ENCODE measurements at regions not wholly inside any gene's neighbourhood (a gene's known extent, or its start where the extent isn't known, plus 50 kb on each side); places are given as distances from the start of the nearest gene placed in this dataset.
A peak's percentile ranks its signal among the peaks of the same experiment; 100 is the strongest.
"Not testable (repeated sequence)": the region's sequence is repeated elsewhere in the genome, so short reads cannot be mapped to it uniquely, and the experiment has no call there.

GRCh38 chr5:143533978-143534760 lies 130.7 kb upstream of the NR3C1 start:
- peak; percentile 46 for DNase-seq (ENCODE audit: low spot score)

- no peak for DNase-seq (ENCODE audit: low spot score)
Measured at GRCh38 chr5:143533475-143533874, 130.0 kb upstream of the NR3C1 start.

GRCh38 chr5:143527808-143528207 lies 124.3 kb upstream of the NR3C1 start:
- peak; percentile 23 for DNase-seq (ENCODE audit: low spot score)

GRCh38 chr5:143525176-143525575 lies 121.7 kb upstream of the NR3C1 start:
- DNase-seq (ENCODE audit: low spot score): no peak

- DNase-seq (ENCODE audit: low spot score): no peak
Measured at GRCh38 chr5:143524338-143524945, 121.0 kb upstream of the NR3C1 start.

GRCh38 chr5:143521846-143522400 lies 118.4 kb upstream of the NR3C1 start:
- no peak for DNase-seq (ENCODE audit: low spot score)

GRCh38 chr5:143521141-143521540 lies 117.7 kb upstream of the NR3C1 start:
- no peak for DNase-seq (ENCODE audit: low spot score)

GRCh38 chr5:143519215-143519614 lies 115.7 kb upstream of the NR3C1 start:
- not testable (repeated sequence) for DNase-seq (ENCODE audit: low spot score)

GRCh38 chr5:143517824-143518223 lies 114.3 kb upstream of the NR3C1 start:
- DNase-seq (ENCODE audit: low spot score): not testable (repeated sequence)

- no peak for DNase-seq (ENCODE audit: low spot score)
Measured at GRCh38 chr5:143516249-143516648, 112.8 kb upstream of the NR3C1 start.

GRCh38 chr5:143515829-143516228 lies 112.3 kb upstream of the NR3C1 start:
- no peak for DNase-seq (ENCODE audit: low spot score)

- no peak for DNase-seq (ENCODE audit: low spot score)
Measured at GRCh38 chr5:143514616-143515335, 111.3 kb upstream of the NR3C1 start.

GRCh38 chr5:143513720-143514119 lies 110.2 kb upstream of the NR3C1 start:
- no peak for DNase-seq (ENCODE audit: low spot score)

GRCh38 chr5:143511736-143512135 lies 108.2 kb upstream of the NR3C1 start:
- DNase-seq (ENCODE audit: low spot score): no peak

- no peak for DNase-seq (ENCODE audit: low spot score)
Measured at GRCh38 chr5:143509758-143510221, 106.3 kb upstream of the NR3C1 start.

- DNase-seq (ENCODE audit: low spot score): peak; percentile 82
Measured at GRCh38 chr5:143506836-143507552, 103.5 kb upstream of the NR3C1 start.

GRCh38 chr5:143505934-143506333 lies 102.4 kb upstream of the NR3C1 start:
- DNase-seq (ENCODE audit: low spot score): no peak

GRCh38 chr5:143505354-143505753 lies 101.9 kb upstream of the NR3C1 start:
- no peak for DNase-seq (ENCODE audit: low spot score)

- DNase-seq (ENCODE audit: low spot score): no peak
Measured at GRCh38 chr5:143501310-143502044, 98.0 kb upstream of the NR3C1 start.

- no peak for DNase-seq (ENCODE audit: low spot score)
Measured at GRCh38 chr5:143499480-143500114, 96.1 kb upstream of the NR3C1 start.
